ENCODE measurements at regions not wholly inside any gene's neighbourhood (a gene's known extent, or its start where the extent isn't known, plus 50 kb on each side); places are given as distances from the start of the nearest gene placed in this dataset.

DNA sequence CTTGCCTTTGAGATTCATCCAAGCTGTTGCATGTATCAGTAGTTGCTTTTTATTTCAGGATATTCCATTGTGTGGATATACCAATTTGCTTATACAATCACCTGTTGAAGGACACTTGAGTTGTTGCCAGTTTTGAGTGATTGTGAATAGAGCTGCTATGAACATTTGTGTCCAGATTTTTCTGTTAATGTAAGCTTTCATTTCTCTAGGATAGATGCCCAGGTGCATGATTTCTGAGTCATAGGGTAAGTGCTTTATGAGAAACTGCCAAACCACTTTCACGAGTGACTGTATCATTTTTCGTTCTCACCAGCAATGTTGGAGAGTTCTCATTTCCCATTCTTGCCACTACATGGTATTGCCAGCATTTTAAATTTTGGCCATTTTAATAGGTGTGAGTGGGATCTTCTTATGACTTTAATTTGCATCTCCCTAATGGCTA lies 434.6 kb upstream of the RGS6 start:
- no peak for DNase-seq (ENCODE audit: low spot score)

DNA sequence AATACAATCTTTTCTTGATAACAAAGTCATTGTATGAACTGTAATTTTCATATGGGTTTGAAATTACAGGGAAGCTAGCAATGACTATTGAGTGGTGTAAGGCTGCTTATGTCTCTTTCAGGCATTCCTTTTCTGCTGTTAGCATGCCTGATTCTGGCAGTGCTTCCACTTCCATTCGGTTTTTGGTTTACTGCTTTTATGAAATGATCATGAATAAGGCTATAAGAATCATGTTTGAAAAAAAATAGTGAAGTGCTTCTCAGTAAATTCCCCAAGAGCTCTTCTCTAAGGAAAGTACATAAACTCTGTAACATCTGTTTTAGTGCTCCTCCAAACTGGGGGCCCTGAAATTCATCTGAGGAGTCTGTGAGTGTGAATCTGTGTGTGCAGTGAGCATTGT lies 434.0 kb upstream of the RGS6 start:
- peak; percentile 5 for DNase-seq (ENCODE audit: low spot score)

DNA sequence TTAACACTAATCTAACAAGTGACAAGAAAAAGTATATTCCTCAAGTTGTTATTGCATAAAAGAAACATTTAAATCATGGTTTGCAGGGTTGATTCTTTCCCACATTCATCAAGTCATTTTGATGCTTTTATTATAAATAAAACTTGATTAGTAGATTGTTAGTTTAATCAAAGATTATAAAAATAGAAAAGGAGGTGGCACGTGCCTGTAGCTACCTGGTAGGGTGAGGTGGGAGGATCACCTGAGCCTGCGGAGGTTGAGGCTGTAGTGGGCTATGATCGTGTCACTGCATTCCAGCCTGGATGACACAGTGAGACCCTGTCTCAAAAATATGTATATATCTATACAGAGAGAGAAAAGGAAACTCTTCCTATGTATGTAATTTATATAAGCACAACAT lies 433.2 kb upstream of the RGS6 start:
- no peak for DNase-seq (ENCODE audit: low spot score)

GRCh38 chr14:71507681-71508080 lies 424.5 kb upstream of the RGS6 start:
- no peak for DNase-seq (ENCODE audit: low spot score)

DNA sequence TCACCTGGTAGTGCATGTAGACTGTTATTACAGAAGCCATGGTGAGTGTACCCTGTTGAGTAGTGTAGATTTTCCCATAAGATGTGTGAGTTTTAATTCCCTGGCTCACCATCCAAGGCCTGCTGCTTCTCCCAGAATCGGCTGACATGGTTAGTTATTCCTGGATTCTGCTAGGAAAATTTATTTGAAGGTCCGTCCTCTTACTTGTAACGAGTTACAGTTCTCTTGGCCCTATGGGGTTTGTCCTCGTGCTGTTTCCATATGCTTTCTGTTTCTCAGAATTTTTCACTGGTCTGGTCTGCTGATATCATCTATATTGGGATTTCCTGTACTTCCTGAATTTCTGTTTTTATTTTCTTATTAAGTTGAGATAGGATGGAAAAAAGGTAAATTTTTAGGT lies 423.3 kb upstream of the RGS6 start:
- no peak for DNase-seq (ENCODE audit: low spot score)

GRCh38 chr14:71511152-71511551 lies 421.1 kb upstream of the RGS6 start:
- DNase-seq (ENCODE audit: low spot score), result no peak

GRCh38 chr14:71514941-71515919 lies 417.0 kb upstream of the RGS6 start:
- no peak for DNase-seq (ENCODE audit: low spot score)

- no peak for DNase-seq (ENCODE audit: low spot score)
Observed at GRCh38 chr14:71521238-71522135, 410.7 kb upstream of the RGS6 start.

- DNase-seq (ENCODE audit: low spot score), result no peak
Observed at GRCh38 chr14:71523630-71524319, 408.5 kb upstream of the RGS6 start.

- DNase-seq (ENCODE audit: low spot score), result peak; percentile 14
Observed at GRCh38 chr14:71524320-71524982, 407.8 kb upstream of the RGS6 start.

GRCh38 chr14:71525663-71526221 lies 406.5 kb upstream of the RGS6 start:
- DNase-seq (ENCODE audit: low spot score), result no peak

DNA sequence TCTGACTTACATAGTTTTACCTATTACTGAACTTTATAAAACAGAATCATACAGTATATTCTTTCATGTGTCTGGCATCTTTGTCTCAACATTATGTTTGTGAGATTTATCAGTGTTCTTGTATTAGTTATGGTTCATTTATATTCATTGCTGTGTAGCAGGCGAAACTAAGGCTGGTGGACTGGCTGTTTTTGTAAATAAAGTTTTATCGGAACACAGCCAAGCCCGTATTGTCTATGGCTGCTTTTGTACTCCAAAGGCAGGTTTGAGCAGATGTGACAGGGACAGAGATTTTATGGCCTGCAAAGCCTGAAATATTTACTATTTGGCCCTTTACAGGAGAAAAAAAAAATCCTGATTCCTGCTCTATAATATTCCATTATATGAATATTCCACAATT lies 405.8 kb upstream of the RGS6 start:
- no peak for DNase-seq (ENCODE audit: low spot score)

GRCh38 chr14:71527838-71528237 lies 404.4 kb upstream of the RGS6 start:
- DNase-seq (ENCODE audit: low spot score), result no peak

- DNase-seq (ENCODE audit: low spot score), result no peak
Observed at GRCh38 chr14:71529848-71530247, 402.4 kb upstream of the RGS6 start.

DNA sequence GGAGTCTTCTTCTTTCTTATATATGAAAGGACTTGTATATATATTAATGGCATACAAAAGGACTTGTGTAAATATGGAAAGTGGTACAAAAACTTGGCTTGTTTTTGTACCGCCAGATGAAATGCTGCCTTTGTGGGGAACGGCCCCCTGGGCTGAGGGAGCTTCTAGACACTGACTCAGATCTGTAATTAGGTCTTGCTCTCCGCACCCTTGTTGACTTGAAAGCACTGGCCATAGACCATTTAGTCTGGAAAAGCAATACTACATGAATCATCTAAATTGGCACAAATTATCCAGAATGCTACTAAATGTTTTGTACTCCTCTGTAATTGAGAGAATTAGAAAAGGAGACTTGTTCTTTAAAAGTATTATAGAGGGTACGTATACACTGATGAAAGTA lies 399.9 kb upstream of the RGS6 start:
- no peak for DNase-seq (ENCODE audit: low spot score)

DNA sequence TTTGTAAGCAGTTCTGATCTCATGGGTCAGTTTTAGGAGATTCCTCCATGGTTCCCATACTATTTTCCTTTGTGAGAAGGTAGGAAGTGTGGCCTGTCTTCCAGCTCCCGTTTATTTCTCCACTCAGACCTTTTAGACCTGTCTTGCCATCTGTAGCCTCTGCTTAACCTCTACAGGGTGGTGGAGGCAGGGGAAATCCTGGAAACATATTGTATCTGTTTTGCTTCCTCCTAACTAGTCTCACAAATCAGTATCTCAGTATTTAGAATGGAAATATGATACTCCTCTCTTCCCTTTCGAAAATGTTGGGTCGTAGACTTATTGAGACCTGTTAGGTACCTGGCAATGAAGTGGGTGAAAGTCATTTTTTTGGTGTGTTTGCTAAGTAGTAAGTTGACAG lies 399.4 kb upstream of the RGS6 start:
- DNase-seq (ENCODE audit: low spot score), result no peak

GRCh38 chr14:71533390-71533789 lies 398.8 kb upstream of the RGS6 start:
- DNase-seq (ENCODE audit: low spot score), result no peak

DNA sequence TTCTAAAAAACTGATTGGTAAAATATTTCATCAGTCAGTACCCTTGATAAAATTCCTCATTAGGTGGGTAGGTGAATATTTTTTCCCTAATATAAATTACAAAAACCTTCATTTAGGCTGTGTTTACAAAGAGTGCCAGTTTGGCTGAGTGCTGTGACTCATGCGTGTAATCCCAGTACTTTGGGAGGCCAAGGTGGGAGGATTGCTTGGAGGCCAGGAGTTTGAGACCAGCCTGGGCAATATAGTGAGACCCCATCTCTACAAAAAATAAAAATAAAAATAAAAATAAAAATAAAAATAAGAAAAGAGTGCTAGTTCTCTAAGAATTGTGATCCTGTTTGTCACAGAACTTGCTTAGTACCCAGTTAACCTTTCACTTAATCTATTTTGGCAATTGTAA lies 398.4 kb upstream of the RGS6 start:
- DNase-seq (ENCODE audit: low spot score), result no peak

DNA sequence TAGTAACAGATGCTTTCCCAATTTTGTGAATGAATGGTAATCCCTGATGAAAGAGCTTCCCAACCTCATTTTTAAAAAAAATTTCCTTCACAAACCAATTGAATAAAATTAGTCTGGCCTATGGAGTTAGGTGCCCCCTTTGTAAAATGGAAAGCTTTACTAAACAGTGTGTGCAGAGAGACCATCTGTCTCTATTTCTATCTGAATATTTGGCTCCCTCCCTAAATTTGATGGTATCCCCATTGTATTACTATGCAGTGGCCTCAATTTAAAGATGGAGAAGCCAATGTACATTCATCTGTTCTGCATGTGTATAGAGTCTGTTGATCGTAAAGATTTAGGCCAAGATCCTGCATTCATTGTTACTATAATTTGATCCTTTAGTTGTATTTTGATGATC lies 397.7 kb upstream of the RGS6 start:
- DNase-seq (ENCODE audit: low spot score), result no peak

DNA sequence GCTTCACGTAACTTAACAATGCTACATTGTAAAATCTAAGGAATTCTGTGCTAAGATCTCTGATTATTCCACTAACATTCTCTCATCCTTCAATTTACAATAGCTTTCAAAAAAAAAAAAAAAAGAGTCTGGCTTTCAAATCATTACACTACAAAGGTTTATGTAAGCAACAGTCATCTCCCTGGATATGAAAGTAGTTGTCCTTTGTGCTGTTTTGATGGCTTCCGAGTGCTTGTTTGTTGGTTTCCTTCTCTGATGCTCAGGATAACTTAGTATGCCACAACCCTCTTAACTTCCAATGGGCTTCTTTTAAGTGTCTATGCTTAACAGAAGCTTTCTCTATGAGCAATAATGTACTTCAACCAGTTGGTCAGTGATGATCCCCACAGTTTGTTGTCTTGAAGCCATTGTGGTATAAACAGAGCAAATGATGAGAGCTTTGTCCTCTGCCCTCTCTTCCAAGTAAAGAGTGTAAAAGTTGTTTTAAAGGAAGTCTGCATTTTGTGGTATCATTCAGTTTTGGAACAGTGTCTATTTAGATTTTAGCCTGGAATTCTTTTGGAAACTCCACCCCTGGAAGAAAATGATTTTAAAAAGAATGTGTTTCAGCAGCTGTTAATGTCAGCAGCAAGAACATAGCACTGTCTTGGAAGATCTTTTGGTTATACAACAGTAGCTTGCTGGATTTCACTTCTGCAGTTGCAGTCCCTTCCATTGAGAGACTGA lies 396.1 kb upstream of the RGS6 start:
- DNase-seq (ENCODE audit: low spot score), result no peak
